Activated T-cell treated with anti-CD3 and anti-CD28 coated beads, Interleukin-2, amount 50 U/mL, for 24 hours (primary cell): ENCODE measurements at regions not wholly inside any gene's neighbourhood (a gene's known extent, or its start where the extent isn't known, plus 50 kb on each side); places are given as distances from the start of the nearest gene placed in this dataset.

ENCODE experiments used
- DNase-seq: peaks from one replicate; pipeline ENCODE4 v3.0.0-alpha.2; 2020
- H3K27ac Mint-ChIP-seq: 2 replicates; pipeline ENCODE4 v1.8.0; 2020; ENCODE audit warnings: mild to moderate bottlenecking, mixed read lengths
- H3K27me3 Mint-ChIP-seq: 2 replicates; pipeline ENCODE4 v1.8.0; 2020; ENCODE audit warnings: mixed read lengths
- H3K36me3 Mint-ChIP-seq: 2 replicates; pipeline ENCODE4 v1.8.0; 2020; ENCODE audit warnings: low read depth, mixed read lengths
- H3K4me1 Mint-ChIP-seq: 2 replicates; pipeline ENCODE4 v1.8.0; 2020; ENCODE audit warnings: low read depth, mixed read lengths
- H3K4me3 Mint-ChIP-seq: 2 replicates; pipeline ENCODE4 v1.8.0; 2020; ENCODE audit warnings: mild to moderate bottlenecking, moderate library complexity, mixed read lengths
- H3K9me3 Mint-ChIP-seq: 2 replicates; pipeline ENCODE4 v1.8.0; 2020; ENCODE audit warnings: mixed read lengths

DNA sequence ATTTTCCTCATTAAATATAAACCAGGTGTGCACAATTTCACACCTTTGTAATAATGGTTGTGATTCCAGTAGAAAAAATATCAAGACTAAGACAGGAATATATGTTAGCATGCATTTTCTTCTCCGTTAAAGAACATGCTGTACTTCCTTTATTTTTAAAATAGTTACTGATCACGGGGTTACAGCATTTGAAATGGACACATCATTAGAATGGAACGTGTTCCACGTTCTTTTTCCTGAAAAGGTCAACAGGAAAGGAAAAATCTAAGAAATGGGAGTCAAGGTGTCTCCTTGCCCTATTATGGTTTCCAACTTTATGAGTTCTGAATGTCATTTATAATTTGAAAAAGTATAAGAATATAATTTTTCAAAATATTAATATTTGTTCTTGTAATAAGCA is 1325.7 kb downstream of the SLC16A7 start:
- DNase-seq = no peak
- Mint-ChIP-seq H3K27me3 (no peaks in the 10 kb centered on the region), H3K36me3 (no peaks in the 10 kb centered on the region), H3K27ac (no peak overlapping the region), H3K4me1 (no peaks in the 10 kb centered on the region), H3K4me3 (no peak overlapping the region), H3K9me3 (peaks cover 2% of the 10 kb centered on the region)

DNA sequence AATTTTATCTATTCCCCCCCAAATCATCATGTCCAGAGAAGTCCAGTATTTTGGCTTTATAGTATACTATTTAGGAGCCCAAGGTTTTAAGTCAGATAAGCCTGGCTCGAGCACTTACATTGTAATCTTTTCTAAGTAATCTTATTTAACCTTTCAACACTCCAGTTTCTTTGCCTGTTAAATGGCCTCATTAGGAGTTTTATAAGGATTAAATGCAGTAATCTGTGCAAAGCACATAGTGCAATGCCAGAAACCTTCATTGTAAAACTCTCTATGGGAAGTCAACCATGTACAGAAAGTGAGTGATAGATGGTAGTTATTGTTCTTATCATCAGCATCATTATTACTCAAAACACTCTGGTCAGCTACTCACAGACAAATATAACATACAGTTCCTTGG is 1330.4 kb downstream of the SLC16A7 start:
- H3K9me3 Mint-ChIP-seq = peaks cover 2% of the 10 kb centered on the region

GRCh38 chr12:60930151-60930550 is 1330.1 kb upstream of the USP15 start:
- Mint-ChIP-seq H3K9me3 (peaks cover 18% of the 10 kb centered on the region), H3K27ac (no peak overlapping the region), H3K4me3 (no peak overlapping the region)

More for the DNA sequence above, 1330.4 kb downstream of the SLC16A7 start:
- no peak overlapping the region for H3K4me3 Mint-ChIP-seq
- no peaks in the 10 kb centered on the region for H3K36me3 Mint-ChIP-seq
- no peaks in the 10 kb centered on the region for H3K4me1 Mint-ChIP-seq
- no peak overlapping the region for H3K27ac Mint-ChIP-seq
- DNase-seq = no peak
- H3K27me3 Mint-ChIP-seq = no peaks in the 10 kb centered on the region

DNA sequence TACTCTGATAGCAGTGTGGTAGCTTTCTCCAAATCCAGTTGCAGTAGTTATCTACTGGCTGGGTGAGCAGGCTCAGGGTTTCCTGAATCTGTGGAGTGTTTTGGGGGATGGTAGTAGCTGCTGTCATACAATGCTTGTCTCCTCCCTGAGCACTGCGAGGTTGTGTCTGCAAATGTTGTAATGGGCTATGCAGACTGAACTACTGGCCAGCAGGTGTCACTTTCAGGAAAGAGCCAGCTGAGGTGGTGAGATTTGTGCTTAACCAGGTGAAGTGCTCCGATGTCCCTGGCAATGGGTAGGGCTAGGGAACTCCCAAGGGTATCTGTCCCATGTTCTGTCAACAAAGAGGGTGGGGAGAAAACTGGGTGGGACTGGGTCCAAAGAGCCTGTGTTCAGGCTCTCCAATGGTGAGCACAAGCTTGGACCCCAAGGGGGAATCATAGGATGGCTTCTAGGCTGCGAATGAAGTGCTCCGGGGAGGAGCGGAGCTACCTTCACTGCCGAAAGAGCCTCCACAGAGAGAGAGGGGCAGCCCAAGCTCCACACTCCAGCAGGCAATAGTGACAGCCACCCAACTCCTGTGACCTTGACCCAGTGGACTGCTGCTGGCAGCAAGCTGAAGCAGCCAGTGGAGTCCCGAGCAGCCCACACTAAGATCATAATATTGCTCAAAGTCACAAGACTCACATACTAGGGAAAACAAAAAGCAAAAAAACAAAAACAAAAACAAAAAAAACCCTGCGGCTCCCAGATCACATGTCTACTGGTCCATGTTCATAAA is 1324.0 kb upstream of the USP15 start:
- Mint-ChIP-seq H3K9me3 (peaks cover 22% of the 10 kb centered on the region), H3K27ac (no peak overlapping the region), H3K4me3 (no peak overlapping the region), H3K36me3 (no peaks in the 10 kb centered on the region), H3K27me3 (no peaks in the 10 kb centered on the region), H3K4me1 (no peaks in the 10 kb centered on the region)
- DNase-seq = no peak

More at GRCh38 chr12:60930151-60930550, 1330.1 kb upstream of the USP15 start:
- Mint-ChIP-seq H3K27me3 (no peaks in the 10 kb centered on the region), H3K36me3 (no peaks in the 10 kb centered on the region), H3K4me1 (no peaks in the 10 kb centered on the region)
- no peak for DNase-seq

DNA sequence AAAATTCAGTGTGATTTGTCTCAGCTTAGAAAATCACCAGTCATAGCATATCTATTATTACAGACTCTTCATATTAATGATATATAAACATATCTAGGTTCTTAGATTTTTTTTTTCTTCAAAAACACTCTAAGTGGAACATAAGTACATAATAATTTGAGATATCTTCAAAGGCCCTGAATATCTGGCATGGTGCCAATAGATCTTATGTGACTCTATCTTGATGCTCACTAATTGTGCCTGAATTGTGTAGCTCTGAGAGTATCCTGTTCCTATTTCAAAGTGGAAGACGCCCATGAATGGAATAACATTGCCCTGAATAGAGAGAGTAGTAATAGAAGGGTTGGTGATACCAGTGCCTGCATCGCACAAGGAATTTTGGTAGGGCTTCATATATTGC is 1312.7 kb upstream of the USP15 start:
- Mint-ChIP-seq H3K27ac (no peak overlapping the region), H3K4me3 (no peak overlapping the region), H3K27me3 (no peaks in the 10 kb centered on the region), H3K9me3 (no peaks in the 10 kb centered on the region), H3K4me1 (no peaks in the 10 kb centered on the region), H3K36me3 (no peaks in the 10 kb centered on the region)
- DNase-seq = no peak

DNA sequence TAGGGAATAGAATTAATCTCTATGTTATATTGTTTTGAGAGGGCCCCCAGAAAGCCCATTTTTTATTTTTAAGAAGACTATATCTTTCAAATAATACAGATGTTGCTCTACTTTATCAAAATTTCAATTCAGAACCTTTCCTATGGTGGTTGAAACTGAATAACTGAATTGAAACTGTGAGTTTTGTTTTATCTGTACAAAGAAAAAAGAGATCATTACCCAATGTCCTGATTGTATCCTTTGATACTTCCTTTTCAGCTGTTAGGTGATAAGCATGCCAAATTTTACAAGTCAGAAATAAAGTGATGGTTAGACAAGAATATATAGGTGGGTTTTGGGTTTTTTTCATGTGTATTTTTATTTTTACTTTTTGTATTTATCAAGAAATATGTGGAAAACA is 1293.1 kb upstream of the USP15 start:
- Mint-ChIP-seq H3K36me3 (no peaks in the 10 kb centered on the region), H3K27me3 (no peaks in the 10 kb centered on the region), H3K4me1 (no peaks in the 10 kb centered on the region), H3K4me3 (no peak overlapping the region), H3K9me3 (no peaks in the 10 kb centered on the region), H3K27ac (no peak overlapping the region)
- no peak for DNase-seq

GRCh38 chr12:60977966-60978365 is 1282.2 kb upstream of the USP15 start:
- no peaks in the 10 kb centered on the region for H3K9me3 Mint-ChIP-seq
- no peak overlapping the region for H3K27ac Mint-ChIP-seq

DNA sequence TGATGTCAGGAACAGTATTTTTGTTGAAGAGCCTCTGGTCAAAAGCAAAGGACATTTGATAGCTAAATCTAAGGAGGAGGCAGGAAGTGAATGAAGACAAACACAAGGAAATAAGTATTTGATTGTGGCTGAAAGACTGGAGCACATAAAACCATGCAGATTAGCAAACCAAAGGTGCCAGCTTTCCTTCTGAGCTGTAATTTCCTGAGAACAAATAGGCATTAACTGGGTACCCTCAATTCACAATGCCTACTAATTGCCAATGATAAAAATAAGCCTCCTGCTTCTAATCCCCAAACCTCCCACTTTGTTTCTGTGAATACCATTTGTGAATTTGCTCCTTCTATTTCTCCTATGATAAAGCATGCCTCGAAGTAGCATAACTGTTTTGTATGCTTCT is 1279.6 kb upstream of the USP15 start:
- H3K4me1 Mint-ChIP-seq = no peaks in the 10 kb centered on the region
- no peaks in the 10 kb centered on the region for H3K27me3 Mint-ChIP-seq
- no peaks in the 10 kb centered on the region for H3K36me3 Mint-ChIP-seq
- peaks cover 11% of the 10 kb centered on the region for H3K9me3 Mint-ChIP-seq
- no peak overlapping the region for H3K4me3 Mint-ChIP-seq
- H3K27ac Mint-ChIP-seq = no peak overlapping the region
- DNase-seq = no peak

More at GRCh38 chr12:60977966-60978365, 1282.2 kb upstream of the USP15 start:
- DNase-seq = no peak
- Mint-ChIP-seq H3K4me1 (no peaks in the 10 kb centered on the region), H3K4me3 (no peak overlapping the region), H3K27me3 (no peaks in the 10 kb centered on the region), H3K36me3 (no peaks in the 10 kb centered on the region)

GRCh38 chr12:60981473-60981872 is 1278.7 kb upstream of the USP15 start:
- H3K36me3 Mint-ChIP-seq = no peaks in the 10 kb centered on the region
- DNase-seq = no peak
- no peaks in the 10 kb centered on the region for H3K27me3 Mint-ChIP-seq
- H3K27ac Mint-ChIP-seq = no peak overlapping the region
- no peaks in the 10 kb centered on the region for H3K4me1 Mint-ChIP-seq
- H3K9me3 Mint-ChIP-seq = peaks cover 14% of the 10 kb centered on the region
- no peak overlapping the region for H3K4me3 Mint-ChIP-seq

DNA sequence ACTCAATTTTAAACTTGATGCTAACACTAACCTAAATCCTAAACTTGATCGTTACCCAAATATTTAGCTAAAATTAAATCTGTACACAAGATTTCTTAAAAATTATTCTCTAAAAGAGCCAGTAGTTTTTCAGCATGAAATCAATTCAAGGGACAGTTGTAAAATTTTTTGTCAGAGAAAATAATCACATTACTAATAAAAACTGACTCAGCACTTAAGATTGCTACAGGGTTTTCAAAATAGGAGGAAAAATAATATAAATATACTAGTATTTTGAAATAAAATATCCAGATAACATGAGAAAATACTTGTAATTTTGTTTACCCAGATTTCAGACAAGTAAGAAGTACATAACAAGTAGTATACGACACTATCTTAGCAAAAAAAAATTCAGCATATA is 1268.1 kb upstream of the USP15 start:
- H3K4me3 Mint-ChIP-seq = no peak overlapping the region
- no peaks in the 10 kb centered on the region for H3K27me3 Mint-ChIP-seq
- no peak for DNase-seq
- H3K9me3 Mint-ChIP-seq = peaks cover 9% of the 10 kb centered on the region
- H3K4me1 Mint-ChIP-seq = no peaks in the 10 kb centered on the region
- H3K36me3 Mint-ChIP-seq = no peaks in the 10 kb centered on the region
- no peak overlapping the region for H3K27ac Mint-ChIP-seq

- Mint-ChIP-seq H3K36me3 (no peaks in the 10 kb centered on the region), H3K4me3 (no peak overlapping the region), H3K27ac (no peak overlapping the region), H3K9me3 (peaks cover 9% of the 10 kb centered on the region), H3K4me1 (no peaks in the 10 kb centered on the region), H3K27me3 (no peaks in the 10 kb centered on the region)
- DNase-seq = no peak
Observed at GRCh38 chr12:60995256-60995825, 1264.9 kb upstream of the USP15 start.

DNA sequence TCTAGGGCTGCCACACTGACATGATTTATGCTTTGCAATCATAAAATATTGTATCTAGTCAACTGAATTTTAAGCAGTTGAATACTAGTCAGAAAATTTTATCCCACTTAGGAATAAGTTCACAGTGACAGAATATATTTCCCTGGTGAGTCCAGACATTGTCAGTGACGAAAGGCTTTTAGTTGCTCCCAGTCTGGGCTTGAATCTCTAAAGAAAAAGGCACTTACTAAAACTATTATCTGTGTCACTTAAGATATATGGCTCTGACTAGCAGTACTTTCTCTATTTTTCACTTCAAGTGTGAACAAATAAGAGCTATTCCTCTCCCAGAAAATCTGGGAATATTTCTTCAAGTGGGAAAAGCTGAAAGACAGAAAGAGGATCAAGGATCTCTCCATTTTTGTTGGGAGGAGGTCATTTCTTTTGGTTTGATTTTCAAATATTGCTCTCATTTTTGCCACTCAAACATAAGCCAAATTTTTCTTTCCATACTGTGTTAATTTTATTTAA is 1262.3 kb upstream of the USP15 start:
- no peaks in the 10 kb centered on the region for H3K36me3 Mint-ChIP-seq
- H3K4me3 Mint-ChIP-seq = no peak overlapping the region

GRCh38 chr12:61009192-61009591 is 1251.0 kb upstream of the USP15 start:
- H3K9me3 Mint-ChIP-seq = no peaks in the 10 kb centered on the region
- no peaks in the 10 kb centered on the region for H3K36me3 Mint-ChIP-seq
- H3K27ac Mint-ChIP-seq = no peak overlapping the region
- DNase-seq = no peak
- H3K4me3 Mint-ChIP-seq = no peak overlapping the region
- H3K4me1 Mint-ChIP-seq = no peaks in the 10 kb centered on the region
- no peaks in the 10 kb centered on the region for H3K27me3 Mint-ChIP-seq

More for the DNA sequence above, 1262.3 kb upstream of the USP15 start:
- DNase-seq = no peak
- no peaks in the 10 kb centered on the region for H3K27me3 Mint-ChIP-seq
- no peak overlapping the region for H3K27ac Mint-ChIP-seq
- no peaks in the 10 kb centered on the region for H3K4me1 Mint-ChIP-seq
- H3K9me3 Mint-ChIP-seq = peaks cover 21% of the 10 kb centered on the region

DNA sequence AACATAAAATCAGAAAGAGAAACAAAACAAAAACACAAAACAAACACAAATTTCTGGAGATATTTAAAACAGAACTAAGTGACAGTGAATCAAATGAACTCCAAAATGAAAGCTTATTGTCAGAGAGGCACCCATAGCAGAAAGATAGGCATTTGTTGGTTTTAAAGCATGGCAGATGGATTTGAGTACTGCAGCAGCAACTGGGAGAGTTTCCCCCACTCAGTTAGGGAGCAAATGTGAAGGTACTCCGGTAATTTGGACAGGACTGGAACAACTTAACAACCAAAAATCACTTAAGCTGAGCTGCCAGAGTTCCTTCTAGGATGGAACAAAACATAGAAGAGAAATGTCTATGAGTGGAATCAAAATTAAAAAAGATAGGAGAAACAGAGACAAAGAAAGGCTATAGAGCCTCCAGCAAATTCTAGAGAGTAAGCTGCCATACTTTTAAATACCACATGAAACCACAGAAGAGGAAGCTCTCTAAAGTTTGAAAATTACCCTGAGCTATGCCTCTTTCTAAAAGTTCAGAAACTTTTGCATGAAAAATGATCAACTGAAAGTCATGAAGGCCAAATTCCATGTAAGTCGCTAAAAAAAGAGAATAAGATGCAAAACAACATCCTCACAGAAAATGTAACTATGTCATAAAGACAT is 1248.3 kb upstream of the USP15 start:
- Mint-ChIP-seq H3K27me3 (no peaks in the 10 kb centered on the region), H3K27ac (no peak overlapping the region), H3K4me1 (no peaks in the 10 kb centered on the region), H3K4me3 (no peak overlapping the region), H3K36me3 (no peaks in the 10 kb centered on the region), H3K9me3 (no peaks in the 10 kb centered on the region)
- no peak for DNase-seq

- Mint-ChIP-seq H3K27me3 (no peaks in the 10 kb centered on the region), H3K4me1 (no peaks in the 10 kb centered on the region), H3K9me3 (peaks cover 21% of the 10 kb centered on the region), H3K27ac (no peak overlapping the region), H3K4me3 (no peak overlapping the region), H3K36me3 (no peaks in the 10 kb centered on the region)
- DNase-seq = no peak
Observed at GRCh38 chr12:61018571-61018970, 1241.6 kb upstream of the USP15 start.
